Stimulated activated CD8-positive, alpha-beta memory T cell treated with anti-CD3 and anti-CD28 coated beads, Interleukin-7, amount 100 ng/mL, for 4 hours (primary cell): ENCODE measurements at regions not wholly inside any gene's neighbourhood (a gene's known extent, or its start where the extent isn't known, plus 50 kb on each side); places are given as distances from the start of the nearest gene placed in this dataset.
"Not testable (repeated sequence)": the region's sequence is repeated elsewhere in the genome, so short reads cannot be mapped to it uniquely, and the experiment has no call there.

ENCODE experiments used
- DNase-seq, 2 donors: peaks; one replicate each; pipeline ENCODE4 v3.0.0-alpha.2; 2020; ENCODE audit warnings: low read depth in 2 of 2

- not testable (repeated sequence) for DNase-seq
Measured at GRCh38 chr18:28727189-28727588, 550.3 kb upstream of the CDH2 start.

GRCh38 chr18:28725876-28726275 is 548.9 kb upstream of the CDH2 start:
- no peak for DNase-seq

GRCh38 chr18:28723506-28723905 is 546.6 kb upstream of the CDH2 start:
- DNase-seq: no peak

- no peak for DNase-seq
Measured at GRCh38 chr18:28718696-28719095, 541.8 kb upstream of the CDH2 start.

GRCh38 chr18:28716338-28716737 is 539.4 kb upstream of the CDH2 start:
- DNase-seq: no peak

GRCh38 chr18:28715206-28715605 is 538.3 kb upstream of the CDH2 start:
- no peak for DNase-seq

- DNase-seq: no peak
Measured at GRCh38 chr18:28714498-28714897, 537.6 kb upstream of the CDH2 start.

- no peak for DNase-seq
Measured at GRCh38 chr18:28712796-28713425, 536.0 kb upstream of the CDH2 start.

- DNase-seq: no peak
Measured at GRCh38 chr18:28712172-28712571, 535.2 kb upstream of the CDH2 start.

- no peak for DNase-seq
Measured at GRCh38 chr18:28711096-28711495, 534.2 kb upstream of the CDH2 start.

- DNase-seq: no peak
Measured at GRCh38 chr18:28707006-28707405, 530.1 kb upstream of the CDH2 start.

GRCh38 chr18:28706397-28706796 is 529.5 kb upstream of the CDH2 start:
- no peak for DNase-seq

GRCh38 chr18:28705482-28705881 is 528.6 kb upstream of the CDH2 start:
- no peak for DNase-seq

GRCh38 chr18:28692337-28692736 is 515.4 kb upstream of the CDH2 start:
- no peak for DNase-seq

GRCh38 chr18:28691496-28691840 is 514.5 kb upstream of the CDH2 start:
- DNase-seq: no peak

- no peak for DNase-seq
Measured at GRCh38 chr18:28690836-28691495, 514.0 kb upstream of the CDH2 start.

- DNase-seq: no peak
Measured at GRCh38 chr18:28690100-28690499, 513.2 kb upstream of the CDH2 start.

- no peak for DNase-seq
Measured at GRCh38 chr18:28689588-28689987, 512.7 kb upstream of the CDH2 start.

GRCh38 chr18:28684746-28685355 is 507.9 kb upstream of the CDH2 start:
- DNase-seq: no peak

- DNase-seq: no peak
Measured at GRCh38 chr18:28682912-28683311, 506.0 kb upstream of the CDH2 start.

- DNase-seq: no peak
Measured at GRCh38 chr18:28669165-28669564, 492.2 kb upstream of the CDH2 start.

GRCh38 chr18:28666216-28666615 is 489.3 kb upstream of the CDH2 start:
- DNase-seq: no peak

GRCh38 chr18:28657961-28658360 is 481.0 kb upstream of the CDH2 start:
- no peak for DNase-seq
